HG02678 (cell line): ENCODE measurements at regions not wholly inside any gene's neighbourhood (a gene's known extent, or its start where the extent isn't known, plus 50 kb on each side); places are given as distances from the start of the nearest gene placed in this dataset.
"Not testable (repeated sequence)": the region's sequence is repeated elsewhere in the genome, so short reads cannot be mapped to it uniquely, and the experiment has no call there.

Source experiments
- ATAC-seq: cut with Tn5 transposase; IDR thresholded peaks from one replicate; pipeline ENCODE4 v1.9.1; 2021; ENCODE audit warnings: mild to moderate bottlenecking, moderate library complexity; ENCODE audit not compliant: unreplicated experiment

DNA sequence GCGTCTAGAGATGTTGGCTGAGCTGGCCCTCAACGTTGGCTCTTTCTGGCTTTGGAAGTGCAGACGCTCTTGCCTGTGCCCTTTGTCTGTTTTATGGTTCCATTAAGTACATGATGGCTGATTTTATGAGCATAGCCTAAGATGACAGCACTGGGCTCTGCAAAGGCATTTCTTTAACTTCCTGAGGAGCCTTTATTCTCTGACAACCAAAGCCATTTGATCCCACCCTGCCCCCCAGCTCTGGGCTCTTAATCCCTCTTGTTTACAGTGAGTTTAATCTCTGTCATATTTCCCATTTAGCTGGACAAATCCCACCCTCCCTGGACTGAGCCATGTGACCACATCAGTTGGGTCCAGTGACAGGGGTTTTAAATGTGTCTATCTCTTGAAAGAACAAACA, 195.9 kb downstream of the ACKR3 start:
- ATAC-seq: no peak

DNA sequence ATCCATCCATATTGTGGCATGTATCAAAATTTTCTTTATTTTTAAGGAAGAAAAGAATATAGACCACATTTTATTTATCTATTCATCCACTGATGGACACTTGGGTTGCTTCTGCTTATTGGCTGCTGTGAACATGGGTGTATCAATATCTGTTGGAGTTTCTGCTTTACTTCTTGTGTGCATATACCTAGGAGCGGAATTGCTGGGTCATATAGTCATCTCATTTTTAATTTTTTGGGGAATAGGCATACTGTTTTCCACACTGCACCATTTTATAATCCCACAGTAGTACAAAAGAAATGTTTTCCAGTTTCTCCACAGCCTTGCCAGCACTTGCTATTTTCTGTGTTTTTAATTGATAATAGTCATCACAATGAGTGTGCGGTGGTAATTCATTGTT, 197.2 kb downstream of the ACKR3 start:
- no peak for ATAC-seq

DNA sequence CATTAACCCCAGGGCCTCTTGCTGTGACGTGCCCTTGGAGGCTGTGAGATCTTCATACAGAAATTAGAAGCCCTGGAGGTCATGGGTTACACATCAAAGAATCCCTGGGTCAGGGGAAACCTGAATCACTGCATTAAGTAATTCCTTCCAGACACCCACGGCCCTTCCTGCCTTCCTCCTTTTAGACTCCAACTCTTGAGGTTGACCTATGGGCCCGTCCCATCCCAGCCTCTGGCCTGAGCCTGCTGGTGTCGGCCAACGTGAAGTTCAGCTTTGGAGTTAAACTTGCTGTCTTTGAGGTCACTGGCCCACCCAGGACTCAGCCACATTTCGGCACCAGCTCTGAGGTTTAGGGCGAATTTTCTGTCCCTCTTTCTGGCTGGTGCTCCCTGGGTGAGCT, 198.3 kb downstream of the ACKR3 start:
- no peak for ATAC-seq

DNA sequence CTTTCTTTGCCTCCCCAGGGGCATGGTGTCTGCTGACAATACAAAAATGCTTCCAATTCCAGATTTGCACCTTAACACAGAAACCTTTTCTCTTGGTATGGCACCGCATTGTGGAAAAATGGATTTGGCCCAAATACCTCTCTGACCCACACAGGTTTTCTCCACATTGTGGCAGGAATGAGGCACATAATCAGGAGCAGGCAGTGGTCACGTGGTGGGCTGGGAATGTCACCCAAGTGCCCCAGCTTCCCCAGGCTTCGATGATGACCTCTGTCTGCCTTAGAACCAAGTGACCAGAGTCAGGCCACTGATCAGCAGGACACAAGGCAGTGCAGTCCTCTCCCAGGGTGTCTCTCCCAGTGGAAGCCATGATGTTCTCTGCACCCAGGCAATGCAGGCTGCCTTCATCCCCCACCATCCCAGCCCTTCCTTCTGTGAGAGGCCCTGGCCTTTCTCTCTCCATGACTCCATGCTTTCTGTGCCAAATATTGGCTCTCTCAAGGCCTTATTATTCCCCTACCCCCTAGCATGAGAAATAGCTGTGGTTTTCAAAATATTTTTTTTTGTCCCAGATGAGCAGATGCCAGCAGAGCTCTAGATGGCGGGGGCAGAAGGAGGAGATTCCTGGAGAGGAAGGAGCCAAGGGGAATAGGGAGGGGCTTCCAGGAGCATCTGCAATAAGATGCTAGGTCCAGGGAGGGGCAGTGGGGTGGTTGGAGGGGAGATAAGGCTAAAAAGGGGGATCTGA, 198.9 kb downstream of the ACKR3 start:
- ATAC-seq: no peak

DNA sequence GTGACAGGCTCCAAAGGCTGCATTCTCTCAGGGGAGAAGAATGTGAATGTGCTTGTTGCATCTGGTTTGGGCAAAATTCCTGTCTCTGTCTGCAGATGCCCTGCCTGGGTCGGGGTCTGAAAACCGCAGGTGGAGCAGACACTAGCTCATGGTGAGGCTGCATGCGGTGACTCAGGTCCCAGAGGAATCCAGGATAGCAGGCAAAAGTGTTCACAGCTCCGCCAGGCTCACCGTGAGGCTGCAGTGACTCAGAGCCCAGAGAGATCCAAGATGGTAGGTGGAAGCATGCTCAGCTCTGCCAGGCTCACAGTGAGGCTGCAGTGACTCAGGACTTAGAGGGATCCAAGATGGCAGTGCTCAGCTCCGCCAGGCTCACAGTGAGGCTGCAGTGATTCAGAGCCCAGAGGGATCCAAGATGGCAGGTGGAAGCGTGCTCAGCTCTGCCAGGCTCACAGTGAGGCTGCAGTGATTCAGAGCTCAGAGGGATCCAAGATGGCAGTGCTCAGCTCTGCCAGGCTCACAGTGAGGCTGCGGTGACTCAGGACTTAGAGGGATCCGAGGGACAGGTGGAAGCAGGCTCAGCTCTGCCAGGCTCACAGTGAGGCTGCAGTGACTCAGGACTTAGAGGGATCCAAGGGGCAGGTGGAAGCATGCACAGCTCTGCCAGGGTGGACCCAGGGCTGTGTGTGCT, 200.5 kb downstream of the ACKR3 start:
- ATAC-seq: no peak

DNA sequence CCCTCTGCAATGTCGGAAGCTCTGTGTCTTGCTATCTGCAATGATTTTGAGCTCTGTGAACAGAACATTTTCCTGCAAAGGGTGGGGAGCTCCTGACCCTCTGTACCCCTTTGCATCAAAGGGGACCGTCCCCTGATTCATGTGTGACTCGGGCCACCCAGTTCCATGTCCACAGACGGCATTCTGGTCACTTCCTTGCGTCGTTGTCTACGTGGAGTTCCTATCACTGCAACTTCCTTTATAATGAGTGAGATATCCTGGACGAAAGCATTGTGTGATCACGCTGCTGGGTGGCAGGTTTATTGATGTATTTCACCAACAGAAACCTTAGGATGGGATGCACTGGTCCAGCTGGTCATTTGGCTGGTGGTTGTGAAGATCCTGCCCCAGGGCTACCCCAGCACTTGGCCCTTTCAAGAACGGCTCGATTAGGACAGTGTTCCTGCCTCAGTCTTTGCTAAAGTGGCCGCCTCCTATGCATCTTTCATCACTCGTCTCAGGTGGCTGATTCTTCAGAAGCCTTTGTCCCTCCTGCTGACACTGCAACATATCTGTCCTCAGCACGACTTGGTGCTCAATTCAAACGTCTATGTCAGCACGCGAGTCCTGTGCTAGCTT, 202.7 kb downstream of the ACKR3 start:
- no peak for ATAC-seq

DNA sequence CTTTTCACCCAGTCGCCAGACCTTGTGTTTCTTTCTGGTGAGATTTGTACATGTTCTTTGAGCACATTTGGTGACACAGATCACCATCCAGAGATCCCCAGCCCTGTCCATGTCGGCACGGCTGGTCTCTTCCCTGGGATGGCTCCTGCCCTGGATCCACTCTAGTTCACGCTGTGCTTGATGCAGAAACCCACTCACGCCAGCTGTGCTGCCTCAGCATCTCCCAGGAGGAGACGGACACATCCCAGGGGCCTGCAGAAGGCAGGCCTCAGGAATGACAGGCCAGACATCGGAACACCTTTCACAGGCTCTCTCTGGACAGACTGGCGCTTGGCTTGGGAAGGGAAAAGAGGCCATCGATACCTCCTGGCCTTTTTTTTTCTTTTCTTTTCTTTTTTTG, 203.6 kb downstream of the ACKR3 start:
- ATAC-seq: no peak

DNA sequence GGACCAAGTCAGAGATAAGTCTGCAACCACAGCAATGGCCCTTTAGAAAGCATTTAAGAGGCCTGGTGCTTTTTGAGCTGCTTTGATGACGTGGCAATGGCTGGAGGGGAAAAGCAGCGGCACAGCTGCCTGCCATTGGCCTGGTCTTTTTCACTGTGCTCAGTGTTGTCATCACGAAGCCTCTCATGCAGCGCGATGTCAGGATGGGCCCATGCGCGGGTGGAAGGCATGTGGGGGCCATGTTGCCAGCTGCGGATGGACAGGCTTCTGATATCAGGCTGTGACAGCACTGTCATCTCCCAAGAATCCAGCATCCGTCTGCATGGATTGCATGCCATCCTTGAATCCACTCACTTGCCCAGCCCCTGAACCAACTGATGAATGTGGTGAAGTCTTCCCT, 204.5 kb downstream of the ACKR3 start:
- ATAC-seq: no peak

DNA sequence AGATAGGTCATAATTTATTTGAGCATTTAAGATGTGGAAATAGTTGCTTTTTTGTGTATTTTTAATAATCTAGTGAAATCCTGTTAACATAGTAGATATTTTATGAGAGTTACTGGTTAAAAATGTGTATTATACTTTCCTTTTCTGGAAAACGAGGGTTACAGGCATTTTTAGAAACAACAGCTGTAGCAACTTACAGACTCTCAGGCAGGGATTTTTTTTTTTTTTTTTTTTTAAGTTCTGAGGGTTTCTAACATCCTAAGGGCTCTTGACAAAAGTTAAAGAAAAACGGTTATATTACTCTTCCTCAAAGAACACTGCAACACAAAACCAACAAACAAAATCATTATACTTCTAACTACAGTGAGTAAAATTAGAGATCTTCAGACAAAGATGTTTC, 205.9 kb downstream of the ACKR3 start:
- ATAC-seq: no peak

DNA sequence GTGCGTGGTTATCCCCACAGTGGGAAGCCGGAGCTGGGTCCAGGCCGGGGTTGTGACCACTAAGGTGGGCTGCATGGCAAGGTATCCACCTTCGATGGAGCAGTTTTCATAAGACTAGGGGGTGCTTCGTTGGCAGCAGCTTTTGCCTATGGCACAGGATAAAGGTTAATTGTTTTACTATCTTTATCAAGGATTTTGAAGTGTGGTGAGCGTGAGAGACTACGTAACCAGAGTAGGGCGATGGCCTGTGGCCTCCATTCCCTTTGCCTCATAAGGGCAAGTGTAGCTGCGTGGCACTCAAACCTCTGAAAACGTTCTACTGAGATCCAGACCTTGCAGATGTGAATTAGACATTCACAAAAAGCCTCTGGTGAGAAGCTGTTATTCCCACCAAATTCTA, 206.6 kb downstream of the ACKR3 start:
- no peak for ATAC-seq

DNA sequence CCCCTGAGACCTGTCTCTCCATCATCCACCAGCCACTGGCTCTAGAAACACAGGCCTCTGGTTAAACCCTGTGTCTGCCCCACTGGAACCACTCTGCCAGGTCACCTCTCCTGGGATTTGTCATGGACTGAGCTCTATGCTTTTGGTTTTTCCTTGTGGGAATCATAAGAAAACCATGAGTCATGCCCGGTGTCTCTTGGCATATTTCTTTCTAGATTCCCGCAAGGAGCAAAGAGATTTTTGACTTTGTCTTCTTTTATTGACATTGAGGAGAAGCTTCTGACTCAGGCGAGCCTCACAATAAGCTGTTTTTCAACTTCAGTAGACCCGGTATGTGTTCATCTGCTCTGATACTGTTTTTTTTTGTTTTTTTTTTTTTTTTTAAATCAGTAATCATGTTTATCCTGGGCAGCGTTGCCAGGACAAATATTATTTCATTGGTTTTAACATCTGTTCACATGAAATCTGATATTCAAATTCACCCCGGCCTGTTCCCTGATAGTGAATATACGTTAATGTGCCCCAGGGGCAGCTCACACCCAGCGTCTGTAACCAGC, 207.1 kb downstream of the ACKR3 start:
- no peak for ATAC-seq

DNA sequence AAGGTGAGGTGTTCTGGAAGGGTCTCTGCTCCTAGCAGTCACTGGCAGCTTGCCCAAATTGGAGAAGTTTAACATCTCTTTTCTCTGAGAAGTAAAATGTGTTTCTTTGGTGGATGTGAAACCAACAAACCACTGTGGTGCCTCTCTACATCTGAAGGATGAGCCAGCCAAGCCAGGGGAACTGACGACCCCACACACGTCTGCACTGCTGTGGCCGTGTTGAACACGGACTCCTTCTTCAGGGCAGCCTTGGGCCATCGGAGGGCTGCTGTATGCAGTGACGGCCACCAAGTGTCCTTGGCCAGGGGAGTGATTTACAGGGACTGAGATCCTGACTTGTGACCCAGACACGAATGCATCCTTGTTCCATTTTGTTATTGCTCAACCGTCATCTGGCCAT, 207.8 kb downstream of the ACKR3 start:
- no peak for ATAC-seq

DNA sequence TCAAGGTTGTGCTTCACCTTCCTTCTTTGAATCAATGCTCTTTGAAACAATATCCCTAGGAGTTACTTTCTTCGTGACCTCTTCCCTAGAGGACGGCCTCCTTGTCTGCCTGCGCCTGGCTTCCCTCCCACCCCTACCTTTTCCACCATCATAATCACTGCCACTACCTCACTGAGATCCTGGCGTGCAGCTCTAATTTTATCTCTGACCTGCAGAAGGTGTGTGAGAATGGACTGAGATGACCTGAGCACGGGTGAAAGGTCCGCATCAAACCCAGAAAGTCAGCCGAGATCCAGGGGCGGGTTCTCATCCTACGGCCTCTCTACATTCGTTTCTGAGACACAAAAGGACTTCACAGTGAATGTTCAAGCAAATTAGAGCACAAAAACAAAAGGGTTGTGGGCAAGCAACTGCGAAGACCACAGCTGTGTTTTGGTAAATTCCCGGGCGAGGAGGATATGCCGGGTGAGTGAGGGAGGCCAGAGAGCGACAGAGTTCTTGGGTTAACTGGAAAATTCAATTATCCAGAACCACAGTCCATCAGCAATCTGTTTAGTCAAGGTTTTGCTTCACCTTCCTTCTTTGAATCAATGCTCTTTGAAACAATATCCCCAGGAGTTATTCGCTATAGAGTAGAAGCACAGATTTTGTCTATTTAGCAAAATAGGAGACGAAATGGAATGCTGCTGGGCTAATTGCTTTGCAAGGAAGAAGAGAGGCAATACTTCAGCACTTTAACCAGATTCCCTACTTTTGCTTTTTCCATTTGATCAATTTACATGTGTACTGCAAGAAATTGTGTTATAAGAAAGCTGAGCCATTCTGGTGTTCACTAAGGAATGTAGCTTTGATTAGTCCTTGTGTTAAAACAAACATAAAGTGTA, 212.6 kb downstream of the ACKR3 start:
- ATAC-seq: no peak

DNA sequence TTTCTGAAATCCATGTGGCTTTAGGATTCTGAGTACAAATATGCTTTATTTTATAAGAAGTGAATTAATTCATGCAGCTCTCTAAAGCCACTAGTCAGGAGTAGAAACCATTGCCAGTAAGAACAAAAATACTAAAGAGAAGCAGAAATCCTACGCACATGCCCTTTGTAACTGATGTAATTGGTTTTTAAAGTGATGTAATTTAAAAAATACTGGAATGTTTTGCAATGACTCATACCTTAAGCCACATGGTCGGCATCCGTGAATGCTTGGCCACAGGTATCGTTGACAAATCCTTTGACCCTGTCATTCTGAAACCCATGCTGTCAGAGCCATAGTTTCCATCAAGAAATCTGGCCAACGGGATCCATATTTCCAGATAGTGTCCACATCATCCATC, 213.3 kb downstream of the ACKR3 start:
- ATAC-seq: no peak

DNA sequence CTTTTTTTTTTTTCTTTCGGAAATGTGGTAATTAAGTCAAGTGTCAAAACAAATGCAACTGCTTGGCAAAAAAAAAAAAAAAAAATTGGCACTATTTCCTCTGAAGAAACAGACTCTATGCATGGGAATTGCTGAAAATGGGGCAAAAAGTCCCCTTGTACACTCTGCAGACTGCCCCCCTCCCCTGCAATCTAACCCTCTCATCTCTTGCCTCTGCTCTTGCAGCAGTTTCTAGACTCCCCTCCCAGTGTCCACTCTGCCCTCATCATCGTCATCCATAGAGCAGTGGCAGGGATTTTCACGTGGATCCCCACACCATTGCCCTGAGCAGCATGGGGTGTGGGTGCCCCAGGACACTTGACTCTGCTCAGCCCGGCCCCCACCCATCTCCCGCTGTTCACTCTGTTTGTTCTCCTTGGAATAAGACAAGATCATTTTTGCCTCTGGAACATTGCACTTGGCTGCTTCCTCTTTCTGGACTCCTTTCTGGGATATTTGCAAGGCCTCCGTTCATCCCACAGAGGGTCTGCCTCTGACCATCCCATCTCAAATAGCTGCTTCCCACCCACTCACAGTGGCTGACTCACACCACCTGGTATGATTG, 213.9 kb downstream of the ACKR3 start:
- no peak for ATAC-seq

DNA sequence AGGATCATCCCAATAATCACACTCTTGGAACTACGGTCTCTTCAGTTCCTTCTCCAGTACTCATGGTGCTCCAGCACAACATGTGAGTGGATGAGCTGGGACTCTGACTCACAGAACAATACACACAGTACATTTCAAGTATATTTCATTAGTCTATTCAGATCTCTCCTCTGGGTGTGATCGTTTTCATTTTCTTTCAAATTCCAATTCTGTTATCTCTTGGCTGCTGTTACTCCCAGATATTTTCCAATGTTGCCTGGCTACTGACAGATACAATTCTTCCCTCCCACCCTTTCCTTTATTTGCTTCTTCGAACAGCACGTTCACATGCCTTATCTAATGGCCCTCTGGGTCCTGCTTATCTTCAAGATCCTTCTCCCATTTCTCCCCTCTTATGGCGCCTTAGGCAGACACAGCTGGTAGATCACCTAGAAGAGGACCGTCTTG, 216.0 kb downstream of the ACKR3 start:
- ATAC-seq: no peak

DNA sequence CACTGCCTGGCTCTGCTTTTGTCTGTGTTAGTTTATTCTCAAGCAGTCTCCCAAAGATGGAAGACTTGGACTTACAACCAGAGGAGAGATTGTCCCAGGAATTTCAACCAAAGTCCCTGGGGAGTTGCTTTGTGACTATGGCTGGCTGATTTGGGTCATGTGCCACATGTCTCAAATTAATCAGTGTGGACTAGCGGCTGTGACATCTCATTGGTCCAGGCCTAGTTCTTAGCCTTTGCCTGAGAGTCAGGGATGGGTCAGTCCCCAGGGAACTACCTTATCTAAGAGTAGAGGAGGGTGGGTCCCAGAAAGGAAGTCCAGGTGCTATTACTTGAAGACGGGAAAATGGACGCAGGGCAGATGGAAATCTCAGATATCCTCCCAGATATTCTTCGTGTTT, 217.1 kb downstream of the ACKR3 start:
- ATAC-seq: no peak

DNA sequence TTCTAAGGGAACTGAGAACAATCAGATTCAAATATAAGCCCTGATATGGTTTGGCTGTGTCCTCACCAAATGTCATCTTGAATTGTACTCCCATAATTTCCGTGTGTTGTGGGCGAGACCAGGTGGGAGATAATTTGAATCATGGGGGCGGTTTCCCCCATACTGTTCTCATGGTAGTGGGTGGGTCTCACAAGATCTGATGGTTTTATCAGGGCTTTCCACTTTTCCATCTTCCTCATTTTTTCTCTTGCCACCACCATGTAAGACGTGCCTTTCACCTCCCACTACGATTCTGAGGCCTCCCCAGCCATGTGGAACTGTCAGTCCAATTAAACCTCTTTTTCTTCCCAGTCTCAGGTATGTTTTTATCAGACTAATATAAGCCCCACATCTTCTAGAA, 217.8 kb downstream of the ACKR3 start:
- ATAC-seq: not testable (repeated sequence)

DNA sequence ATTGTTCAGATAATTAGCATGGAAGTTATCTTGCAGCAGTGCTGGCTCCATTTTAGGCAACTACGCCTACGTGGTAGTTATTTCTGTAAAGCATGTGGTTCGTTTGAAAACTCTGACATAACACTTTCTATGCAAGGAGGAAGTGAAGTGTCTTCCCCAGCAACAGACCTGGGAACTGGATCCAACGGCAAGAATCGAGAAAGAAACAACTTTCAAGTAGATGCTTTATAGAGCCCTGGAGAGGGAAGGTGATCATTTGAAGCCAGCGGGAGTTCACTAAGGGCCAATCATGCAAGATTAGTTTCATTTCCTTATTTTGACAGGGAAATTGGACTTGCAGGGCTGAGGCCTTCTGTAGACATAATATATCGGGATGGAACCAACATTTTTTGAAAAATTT, 218.3 kb downstream of the ACKR3 start:
- no peak for ATAC-seq

DNA sequence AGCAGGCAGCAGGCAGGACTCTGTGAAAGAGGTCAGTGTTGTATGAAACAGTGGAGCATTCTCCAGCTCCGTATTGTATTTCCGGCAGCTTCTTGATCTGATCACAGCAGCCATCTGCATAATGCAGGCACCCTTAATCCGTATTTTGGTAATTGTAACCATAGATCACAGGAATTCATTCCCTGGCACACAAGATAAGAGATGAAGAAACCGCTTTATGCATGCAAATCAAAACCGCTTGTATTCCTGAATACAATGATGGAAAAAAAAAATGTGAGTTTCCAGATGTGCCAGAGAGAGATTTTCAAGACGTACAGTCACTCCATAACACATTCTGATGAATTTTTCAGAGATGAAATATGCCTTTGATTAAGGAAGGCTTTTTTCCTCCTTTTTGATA, 221.3 kb downstream of the ACKR3 start:
- ATAC-seq: no peak
